Germinal center (tissue), 1 donor: ENCODE measurements at regions not wholly inside any gene's neighbourhood (a gene's known extent, or its start where the extent isn't known, plus 50 kb on each side); places are given as distances from the start of the nearest gene placed in this dataset.

Experiments used
- DNase-seq: peaks from one replicate; pipeline ENCODE4 v3.0.0; 2012; ENCODE audit warnings: mixed read lengths, low spot score

DNA sequence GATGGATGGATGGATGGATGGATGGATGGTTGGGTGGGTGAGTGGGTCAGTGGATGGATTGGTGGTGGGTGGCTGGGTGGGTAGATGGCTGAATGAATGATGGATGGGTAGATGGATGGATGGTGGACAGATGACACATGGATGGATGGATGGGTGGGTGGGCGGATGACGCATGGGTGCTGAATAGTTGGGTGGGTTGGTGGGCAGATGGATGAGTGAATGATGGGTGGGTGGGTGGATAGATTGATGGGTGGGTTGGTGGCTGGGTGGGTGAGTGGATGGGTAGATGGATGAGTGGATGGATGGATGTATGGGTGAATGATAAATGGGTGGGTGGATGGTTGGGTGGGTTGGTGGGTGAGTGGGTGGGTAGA, 69.9 kb upstream of the NKX1-1 start:
- no peak for DNase-seq

DNA sequence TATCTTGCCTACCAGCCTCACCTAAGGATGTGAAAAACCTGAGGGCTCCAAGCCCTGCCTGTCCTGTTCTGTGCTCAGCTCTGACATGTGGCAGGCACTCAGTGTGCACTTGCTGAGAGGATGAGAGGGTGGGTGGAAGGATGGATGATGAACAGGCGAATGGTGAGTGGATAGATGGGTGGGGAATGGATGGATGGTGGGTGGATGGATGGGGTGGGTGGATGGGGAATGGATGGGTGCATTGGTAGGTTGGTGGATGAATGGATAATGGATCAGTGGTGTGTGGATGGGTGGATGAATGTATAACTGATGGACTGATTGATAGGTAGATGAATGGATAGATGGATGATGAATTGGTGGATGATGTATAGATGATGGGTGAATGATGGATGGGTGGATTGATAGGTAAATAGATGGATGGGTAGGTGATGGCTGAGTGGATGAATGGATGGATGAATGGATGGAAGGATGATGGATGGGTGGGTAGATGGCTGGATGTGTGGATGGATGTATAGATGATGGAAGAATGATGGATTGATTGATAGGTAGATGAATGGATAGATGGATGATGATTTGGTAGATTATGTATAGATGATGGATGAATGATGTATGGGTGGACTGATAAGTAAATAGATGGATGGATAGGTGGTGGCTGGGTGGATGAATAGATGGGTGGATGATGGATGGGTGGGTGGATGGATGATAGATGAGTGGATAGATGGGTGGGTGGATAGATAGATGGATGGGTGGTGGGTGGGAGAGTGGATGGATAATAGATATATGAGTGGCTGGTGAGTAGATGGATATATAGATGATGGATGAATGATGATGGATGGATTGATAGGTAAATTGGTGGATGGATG, 69.3 kb upstream of the NKX1-1 start:
- DNase-seq: no peak

DNA sequence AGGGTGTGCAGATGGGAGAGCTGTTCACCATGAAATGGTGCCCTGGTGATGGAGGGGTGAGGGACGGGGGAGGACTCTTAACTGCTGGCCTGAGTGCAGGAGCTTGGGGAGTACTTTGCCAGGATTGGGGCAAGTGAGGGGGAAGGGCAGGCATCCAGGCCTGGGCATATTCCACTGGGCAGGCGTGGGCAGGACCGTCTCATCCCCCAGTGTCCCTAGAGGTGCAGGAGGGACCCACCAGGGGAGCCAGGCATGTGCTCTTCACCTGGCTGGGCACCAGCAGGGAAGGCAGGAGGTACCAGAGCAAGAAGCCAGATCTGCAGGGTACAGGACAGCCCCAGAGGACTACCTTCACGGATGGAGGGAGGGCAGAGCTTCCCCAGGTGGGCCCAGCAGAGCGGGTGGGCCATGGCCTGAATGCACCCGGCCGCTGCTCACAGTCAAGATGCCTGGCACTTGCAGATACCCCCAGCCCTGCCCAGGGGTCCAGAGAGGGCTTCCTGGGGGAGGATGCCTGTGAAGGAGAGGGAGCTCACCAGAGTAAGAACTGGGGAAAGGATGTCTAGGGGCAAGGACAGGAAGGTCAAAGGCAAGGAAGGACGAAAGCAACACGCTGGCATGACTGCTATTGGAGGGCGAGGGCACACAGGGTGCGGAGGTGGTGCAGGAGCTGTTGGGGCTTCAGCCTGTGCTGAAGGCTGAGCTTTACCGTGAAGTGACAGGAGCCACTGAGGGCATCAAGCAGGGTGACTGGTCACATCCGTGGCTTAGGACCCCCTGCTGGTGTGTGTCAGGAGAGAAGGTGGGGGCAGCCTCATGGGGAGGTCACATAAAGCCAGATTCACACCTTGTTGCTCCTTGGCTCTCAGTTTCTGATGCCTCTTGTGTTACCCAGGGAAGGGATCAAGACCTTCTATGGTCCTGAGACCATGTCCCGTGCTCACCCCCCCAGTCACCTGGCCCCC, 68.2 kb upstream of the NKX1-1 start:
- DNase-seq: no peak

DNA sequence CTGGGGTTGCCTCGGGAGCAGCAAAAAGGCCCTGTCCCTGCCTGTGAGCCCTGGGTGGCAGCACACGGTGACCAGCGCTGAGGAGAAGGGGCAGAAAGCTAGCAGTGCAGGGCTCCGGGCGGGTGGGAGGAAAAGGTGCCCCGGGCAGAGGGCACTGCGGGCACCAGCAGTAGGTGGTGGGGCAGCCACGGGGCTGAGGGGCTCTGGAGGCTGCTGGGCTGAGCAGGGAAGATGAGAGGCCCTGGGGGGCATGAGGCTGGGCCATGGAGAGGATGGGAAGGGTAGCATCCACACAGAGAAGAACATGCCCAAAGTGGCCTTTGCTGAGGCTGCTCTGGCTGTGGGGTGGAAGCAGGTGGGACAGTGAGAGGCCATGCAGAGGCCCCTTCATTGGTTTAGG, 67.5 kb upstream of the NKX1-1 start:
- DNase-seq: no peak

DNA sequence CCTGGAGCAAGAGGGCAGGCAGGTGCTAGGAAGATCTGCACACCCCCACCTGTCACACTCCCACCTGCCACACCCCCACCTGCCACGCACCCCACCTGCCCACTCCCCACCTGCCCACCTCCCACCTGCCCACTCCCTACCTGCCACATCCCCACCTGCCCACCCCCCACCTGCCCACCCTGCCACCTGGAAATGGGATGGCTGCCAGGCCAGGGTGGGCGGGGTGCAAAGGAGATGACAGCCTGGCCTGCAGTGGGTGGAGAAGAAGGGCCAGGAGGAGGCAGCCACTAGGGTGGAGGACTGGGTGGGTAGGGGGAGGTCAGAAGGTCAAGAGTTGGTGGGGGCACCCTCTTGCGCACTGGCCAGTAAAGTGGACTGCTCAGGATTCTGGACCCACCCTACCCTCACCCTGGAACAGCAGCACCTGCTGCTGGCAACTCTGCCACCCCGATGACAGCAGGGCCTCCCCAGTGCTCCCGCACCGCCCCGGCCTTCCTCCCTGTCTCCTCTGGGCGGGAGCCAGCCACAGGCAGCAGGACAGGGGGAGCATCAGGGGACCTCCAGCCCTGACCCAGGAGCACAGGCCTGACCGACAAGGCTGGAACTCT, 66.8 kb upstream of the NKX1-1 start:
- DNase-seq: no peak

DNA sequence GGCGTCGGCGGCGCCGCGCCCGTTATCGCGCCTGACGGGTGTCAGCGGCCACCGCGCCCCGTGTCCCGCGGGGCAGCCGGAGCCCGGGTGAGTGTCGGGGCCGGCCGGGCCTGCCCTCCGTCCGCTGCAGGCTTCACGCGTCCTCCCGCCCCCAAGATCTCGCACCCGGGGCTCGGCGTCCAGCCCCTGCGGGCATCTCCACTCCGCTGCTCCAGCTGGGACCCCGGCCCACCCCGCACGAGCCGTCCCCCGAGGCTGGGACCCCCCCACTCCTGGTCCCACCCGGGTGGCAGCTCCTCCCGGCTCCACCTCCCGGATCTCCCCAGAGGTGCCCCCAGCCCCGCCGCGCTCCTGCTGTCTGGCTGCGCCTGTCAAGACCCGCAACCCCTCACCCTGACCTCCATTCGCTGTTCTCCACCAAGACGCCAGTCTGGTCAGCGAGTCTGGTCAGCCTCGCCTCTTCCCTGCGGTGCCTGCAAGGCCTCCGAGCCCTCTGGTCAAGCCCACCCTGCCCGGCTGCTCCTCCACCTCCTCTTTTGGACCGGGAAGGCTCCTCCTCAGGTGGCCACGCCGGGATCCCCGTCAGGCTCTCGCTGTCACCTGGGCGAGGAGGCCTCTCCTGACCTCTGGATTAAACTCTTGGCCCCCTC, 66.0 kb upstream of the NKX1-1 start:
- no peak for DNase-seq

DNA sequence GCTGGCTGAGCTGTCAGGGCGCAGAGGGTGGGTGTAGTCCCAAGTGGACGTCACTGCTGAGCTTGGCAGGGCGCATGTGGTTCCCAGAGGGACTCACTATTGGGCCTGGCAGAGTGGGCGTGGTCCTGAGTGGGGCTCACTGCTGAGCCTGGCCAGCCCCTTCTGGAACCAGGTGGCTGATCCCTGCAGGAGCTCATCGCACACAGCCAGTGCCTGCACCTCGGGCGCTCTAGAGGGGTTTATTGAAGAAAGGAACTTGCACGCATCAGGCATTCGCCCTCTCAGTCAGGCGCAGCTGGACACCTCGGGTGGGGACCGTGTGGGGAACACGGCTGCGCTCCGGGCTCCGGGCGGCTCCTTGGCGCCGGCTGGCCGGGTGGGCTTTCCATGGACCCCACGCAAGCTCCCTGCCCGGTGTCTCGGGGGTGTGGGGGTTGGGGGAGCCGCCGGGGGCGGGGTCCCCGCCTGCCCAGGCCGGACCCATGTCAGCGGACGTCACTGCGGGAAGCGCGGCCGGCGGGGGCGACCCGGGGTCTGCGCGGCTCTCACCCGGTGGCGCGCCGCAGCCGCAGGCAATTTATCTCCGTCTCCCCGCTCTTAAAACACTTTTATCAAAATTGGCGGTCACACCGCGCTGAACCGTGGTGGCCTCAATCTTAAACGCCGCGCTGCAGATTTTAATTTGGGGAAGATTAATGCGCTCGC, 65.4 kb upstream of the NKX1-1 start:
- DNase-seq: no peak

DNA sequence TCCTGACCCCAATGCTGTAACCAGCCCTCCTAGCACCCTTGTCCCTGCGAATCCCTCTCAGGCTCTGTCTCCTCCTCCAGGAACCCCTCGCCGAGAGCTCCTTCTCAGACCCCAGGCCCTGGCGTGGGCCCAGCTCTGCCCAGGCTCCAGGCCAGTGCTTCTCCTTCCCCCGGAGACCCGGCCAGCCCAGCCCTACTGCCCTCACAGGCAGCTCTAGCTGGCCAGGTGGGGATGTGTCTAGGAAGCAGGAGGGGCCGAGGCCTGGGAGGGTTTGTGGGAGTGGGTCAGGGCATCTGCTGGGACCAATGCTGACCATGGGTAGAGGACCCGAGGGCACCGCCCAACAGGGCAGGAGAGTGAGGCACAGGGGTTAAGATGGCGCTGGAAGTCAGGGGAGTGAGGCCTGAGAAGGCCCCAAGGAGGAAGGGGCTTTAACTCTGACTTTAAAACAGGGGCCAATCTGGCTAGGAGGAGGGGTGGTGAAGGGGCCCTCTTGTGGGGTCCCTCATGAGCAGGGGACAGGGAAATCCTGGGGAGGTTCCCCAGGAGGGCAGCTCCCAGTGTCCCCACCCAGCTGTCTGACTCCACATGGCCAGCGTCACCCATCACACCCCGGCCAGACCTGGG, 64.7 kb upstream of the NKX1-1 start:
- DNase-seq: no peak

DNA sequence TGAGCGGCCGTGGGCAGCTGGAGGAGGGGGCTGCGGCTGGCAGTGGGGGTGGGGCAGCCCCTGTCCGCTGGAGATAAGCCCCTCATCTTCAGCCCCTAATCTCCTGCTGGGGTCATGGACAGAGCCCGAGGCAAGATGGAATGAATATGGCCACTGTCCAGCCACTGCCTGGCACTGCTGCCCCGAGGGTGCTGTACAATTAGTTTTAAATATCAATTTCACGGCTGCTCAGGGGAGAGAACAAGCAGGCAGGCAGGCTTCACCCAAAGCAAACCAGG, 64.1 kb upstream of the NKX1-1 start:
- no peak for DNase-seq

DNA sequence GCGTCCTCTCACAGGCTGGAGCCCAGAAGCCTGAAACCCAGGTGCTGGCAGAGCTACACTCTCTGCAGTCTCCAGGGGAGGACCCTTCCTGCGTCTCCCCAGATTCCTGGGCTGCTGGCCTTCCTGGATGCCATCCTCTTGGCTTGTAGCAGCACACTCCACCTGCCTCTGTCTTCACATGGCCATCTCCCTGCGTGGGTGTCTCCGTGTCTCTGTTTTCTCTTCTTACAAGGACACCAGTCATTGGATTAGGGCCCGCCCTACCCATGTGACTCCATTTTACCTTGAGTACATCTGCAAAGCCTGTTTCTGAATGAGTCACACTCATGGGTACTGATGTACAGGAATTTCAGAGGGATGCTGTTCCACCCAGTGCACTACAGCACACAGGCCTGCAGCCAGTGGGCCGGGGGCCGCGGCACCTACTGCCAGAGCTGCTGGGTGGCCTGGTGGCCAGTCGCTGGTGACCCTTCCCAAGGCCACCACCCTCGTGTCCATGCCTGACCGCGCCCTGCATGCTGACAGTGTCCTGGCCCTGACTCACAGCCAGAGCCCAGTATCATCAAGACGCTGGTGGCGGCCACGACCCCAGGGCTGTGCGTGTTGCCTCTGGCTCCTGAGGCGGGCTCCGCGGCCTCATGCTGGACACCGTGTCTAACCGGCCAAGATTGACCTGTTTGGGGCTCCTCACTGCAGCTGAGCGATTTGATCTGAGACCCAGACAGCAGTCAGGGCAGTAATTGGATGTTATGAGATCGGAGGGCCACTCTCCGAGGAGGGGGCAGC, 63.6 kb upstream of the NKX1-1 start:
- no peak for DNase-seq

DNA sequence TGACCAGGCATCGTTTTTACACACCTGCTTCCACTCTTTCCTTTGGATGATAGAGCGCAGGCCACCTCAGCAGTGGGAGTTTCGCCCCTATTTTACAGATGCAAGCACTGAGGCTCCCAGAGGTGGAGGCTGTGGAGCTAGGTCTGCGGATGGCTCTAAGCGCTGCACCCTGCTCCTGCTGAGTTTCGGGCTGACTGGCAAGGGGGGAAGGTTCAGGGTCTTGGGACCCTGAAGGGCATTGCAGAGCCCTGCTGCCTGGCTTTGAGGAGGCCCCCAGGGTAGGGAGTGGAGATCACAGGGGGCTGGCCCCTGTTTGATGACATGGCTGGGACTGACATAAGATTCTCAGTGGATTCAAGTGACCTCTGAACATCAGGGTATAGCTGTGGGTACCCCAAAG, 62.8 kb upstream of the NKX1-1 start:
- no peak for DNase-seq

DNA sequence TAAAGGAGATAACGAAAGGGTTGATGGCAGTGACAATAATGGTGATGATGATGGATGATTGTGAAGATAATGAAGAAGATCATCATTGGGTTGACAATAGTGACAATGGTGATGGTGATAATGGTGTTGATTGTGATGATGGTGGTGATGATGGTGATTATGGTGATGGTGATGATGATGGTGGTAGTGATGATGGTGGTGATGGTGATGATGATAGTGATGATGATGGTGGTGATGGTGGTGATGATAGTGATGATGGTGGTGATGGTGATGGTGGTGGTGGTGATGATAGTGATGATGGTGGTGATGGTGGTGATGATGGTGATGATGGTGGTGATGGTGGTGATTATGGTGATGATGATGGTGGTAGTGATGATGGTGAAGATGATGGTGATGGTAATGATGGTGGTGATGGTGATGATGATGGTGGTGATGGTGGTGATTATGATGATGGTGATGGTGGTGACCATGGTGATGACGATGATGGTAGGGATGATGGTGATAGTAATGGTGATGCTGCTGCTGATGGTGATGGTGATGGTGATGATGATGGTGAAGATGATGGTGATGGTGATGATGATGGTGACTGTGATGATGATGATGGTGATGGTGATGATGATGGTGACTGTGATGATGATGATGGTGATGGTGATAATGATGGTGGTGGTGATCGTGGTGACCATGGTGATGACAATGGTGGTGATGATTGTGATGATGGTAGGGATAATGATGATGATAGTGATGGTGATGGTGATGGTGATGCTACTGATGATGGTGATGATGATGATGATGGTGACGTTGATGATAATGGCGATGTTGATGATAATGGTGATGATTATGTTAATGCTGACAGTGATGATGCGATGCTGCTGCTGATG, 61.6 kb upstream of the NKX1-1 start:
- DNase-seq: no peak

DNA sequence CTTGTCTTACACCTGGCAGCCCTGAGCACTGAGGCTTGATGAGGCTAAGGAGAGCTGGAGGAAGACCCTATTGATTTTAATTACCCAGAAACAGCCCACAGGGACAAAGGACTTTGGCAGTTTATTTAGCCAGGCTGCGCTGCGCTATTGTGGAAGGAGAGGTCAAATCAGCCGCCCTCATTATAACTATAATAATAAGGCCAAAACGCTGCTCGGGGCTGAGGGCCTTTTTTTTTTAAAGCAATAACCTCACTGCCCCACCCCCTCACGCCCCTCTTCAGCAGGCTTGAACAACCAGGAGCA, 60.6 kb upstream of the NKX1-1 start:
- DNase-seq: no peak

DNA sequence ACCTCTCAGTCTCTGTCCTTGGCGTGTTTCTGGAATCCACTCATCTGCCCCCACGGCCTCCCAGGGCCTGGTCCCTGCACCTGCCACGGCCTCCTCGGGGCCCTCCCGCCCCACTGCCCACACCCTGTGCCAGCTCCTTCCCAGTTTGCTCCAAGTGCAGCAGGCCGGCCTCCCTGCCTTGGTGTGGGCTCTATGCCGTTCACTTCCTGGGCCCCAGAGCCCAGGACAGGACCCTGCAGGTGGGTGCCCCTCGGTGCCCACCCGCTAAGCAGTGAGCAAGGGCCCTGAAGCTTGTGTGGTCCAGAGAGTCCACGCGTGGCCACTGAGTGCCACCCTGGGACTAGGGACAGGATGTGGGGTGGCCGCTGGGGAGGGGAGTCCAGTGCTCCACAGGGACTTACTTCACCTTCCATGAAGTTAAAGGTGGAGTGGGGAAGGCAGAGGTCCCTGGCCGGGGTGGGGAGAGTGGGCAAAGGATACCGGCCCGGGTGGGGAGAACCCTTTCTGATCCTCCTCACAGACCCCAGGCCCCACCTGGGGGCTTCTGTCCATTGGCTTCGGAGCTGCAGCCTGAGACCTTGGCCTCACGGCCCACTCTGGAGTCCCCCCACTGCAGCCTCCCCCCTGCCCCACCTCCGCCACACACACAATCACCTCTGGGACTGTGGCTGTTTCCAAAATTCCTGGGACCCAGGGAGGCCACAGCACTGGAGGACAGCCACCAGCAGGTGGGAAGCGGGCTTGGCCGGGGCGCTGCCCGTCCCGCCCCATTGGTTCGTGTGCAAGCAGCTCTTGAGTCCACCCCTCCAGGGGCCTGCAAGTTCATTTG, 60.0 kb upstream of the NKX1-1 start:
- no peak for DNase-seq

DNA sequence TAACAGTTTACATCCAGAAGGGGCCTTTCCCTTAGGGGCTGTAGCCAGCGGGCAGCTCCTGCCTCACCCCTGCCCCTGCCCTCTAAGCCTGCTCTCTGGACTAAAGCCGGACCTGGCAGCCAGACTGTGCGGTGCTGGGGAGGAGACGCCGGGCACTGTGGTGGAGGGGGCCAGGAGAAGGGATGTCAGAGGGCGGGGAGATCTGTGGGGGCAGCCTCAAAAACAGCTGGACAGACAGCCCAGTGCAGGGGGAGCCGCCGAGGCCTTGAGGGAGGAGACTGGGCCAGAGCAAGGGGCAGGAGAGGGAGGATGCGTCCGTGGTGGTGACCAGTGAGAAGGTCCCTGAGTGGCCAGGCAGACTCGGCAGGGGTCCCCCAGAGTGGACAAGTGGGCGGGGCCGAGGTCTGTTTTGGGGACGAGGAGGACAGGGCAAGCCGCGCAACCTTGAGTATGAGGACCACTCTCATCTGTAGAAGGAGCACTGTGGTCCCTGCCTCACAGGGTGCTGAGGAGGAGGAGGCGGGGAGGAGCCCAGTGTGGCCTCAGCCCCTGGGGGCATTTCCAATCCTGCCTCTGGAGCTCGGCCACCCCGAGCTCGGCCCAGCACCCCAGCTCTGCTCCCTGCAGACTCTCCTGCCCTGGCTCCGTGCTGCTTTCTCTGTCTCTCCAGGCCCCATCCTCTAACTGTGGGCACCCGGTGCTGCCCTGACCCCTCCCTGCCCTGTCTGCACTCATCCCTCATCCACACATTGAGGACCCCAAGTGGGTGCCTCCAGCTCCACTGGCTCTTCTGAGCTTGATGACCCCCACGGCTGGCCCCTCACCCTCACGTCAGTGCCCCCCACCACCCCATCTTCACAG, 59.2 kb upstream of the NKX1-1 start:
- DNase-seq: no peak

DNA sequence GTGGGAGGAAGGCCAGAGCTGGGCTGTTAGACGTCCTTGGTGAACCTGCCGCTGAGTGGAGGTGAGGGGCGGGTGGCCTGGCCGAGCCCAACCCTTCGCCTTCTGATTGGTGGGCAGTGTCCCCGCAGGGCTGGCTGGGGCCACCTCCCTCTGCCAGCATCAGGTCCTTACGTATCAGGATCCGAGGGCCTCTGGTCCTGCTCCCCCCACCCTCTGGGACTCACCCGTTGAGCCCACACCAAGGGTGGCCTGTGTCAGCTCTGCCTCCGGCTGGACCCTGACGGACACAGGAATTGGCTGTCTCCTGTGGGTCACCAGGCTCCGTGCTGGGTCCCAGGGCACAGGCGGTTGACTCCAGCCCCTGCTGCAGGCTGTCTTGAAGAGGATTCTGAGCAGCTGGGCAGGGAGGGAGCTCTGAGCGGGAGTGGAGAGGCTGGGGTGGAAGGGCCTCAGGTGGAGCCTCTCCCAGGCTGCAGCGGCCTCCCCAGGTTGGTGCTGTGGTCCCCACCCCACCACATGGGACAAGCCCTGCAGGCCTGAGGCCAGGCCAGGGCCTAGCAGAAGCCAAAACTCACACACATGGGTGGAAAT, 58.4 kb upstream of the NKX1-1 start:
- no peak for DNase-seq

DNA sequence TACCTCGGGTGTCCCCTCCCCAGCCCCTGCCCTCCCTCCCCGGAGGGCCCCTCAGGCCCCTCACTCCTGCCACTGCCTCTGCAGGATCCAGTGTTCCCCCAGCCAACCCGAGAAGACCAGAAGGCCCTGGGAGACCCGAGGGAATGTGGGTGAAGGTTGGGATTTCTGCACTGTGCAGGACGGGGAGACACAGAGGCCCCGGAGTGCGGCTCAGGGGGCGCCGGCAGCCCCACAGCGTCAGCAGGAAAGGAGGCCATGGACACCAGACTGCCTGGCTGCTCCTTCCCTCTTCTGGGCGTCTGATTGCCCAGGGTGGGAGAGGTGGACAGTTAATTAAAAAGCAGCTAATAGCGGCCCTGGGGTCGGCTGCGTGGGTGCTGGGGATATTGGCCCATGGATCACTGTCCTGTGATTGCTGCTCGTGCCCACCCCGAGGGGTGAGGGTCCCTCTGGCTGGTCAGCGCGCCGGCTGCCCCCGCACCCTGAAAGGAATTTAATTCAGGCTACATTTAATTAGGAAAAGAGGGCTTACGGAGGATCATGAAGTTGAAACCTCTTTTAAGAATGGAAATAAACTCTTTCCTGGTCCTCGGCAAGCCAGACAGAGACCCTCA, 57.8 kb upstream of the NKX1-1 start:
- DNase-seq: no peak
